ENCODE measurements at regions not wholly inside any gene's neighbourhood (a gene's known extent, or its start where the extent isn't known, plus 50 kb on each side); places are given as distances from the start of the nearest gene placed in this dataset.
A peak's percentile ranks its signal among the peaks of the same experiment; 100 is the strongest.
"Not testable (repeated sequence)": the region's sequence is repeated elsewhere in the genome, so short reads cannot be mapped to it uniquely, and the experiment has no call there.

DNA sequence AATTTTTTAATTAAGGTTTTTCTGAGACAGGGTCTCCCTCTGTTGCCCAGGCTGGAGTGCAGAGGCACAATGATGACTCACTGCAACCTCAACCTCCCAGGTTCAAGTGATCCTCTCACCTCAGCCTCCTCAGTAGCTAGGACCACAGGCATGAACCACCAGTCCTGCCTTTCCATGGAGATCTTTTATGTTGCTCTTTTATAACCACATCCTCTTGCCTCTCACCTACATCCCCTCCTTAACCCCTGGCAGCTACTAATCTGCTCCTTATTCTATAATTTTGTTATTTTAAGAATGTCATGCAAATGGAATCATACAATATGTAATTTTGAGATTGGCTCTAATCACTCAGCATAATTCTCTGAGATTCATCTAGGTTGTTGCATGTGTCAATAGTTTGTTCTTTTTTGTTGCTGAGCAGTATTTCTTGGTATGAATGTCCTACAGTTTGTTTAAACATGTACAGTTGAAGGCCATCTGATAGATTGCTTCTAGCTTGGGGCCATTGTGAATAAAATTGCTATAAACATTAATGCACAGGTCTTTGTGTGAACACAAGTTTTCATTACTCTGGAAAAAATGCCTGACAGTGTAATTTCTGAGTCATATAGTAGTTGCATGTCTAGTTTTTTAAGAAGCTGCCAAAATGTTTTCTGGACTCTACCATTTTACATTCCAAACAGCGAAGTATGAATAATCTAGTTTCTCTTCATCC lies 249.2 kb upstream of the AMIGO2 start:
- DNase-seq (no peak), ATAC-seq (no peak)
- intact Hi-C loops (cut with micrococcal nuclease), result no loop called here

- ATAC-seq, result no peak
- DNase-seq, result no peak
- intact Hi-C loops (cut with micrococcal nuclease), result no loop called here
Observed at GRCh38 chr12:47326190-47326589, 246.4 kb upstream of the AMIGO2 start.

DNA sequence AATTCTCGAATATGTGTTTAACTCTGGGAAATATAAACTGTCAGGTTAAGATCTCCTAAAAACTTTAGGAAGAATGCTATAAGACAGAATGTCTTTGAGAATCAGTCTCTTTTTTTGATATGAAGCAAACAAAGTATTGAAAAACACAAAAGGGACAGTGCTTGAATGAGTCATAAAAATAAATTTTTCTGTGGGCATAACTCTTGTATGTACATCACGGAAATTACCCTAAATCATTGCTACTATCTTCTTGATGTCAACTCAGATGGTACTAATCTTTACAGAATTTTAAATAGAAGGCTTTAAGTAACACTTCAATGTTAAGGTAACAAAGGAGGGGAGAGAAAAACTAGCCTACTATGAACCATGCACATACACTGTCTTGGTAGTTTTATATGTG lies 244.0 kb upstream of the AMIGO2 start:
- intact Hi-C loops (cut with micrococcal nuclease), result no loop called here
- ATAC-seq (no peak), DNase-seq (no peak)

DNA sequence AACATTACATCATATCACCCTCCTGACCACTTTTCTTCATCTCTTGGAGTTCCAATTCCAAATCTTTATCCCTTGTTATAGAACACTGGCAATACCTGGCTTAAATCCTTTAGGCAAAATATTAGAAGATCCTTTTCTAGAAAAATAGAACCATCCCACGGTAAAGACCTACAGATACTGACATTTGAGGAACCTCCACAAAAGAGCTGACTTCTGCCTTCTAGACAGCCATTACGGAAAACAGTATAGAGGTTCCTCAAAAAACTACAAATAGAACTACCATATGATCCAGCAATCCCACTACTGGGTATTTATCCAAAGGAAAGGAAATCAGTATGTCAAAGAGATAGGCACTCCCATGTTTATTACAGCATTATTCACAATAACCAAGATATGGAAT lies 241.7 kb upstream of the AMIGO2 start:
- ATAC-seq (no peak), DNase-seq (no peak)
- intact Hi-C loops (cut with micrococcal nuclease), result no loop called here

DNA sequence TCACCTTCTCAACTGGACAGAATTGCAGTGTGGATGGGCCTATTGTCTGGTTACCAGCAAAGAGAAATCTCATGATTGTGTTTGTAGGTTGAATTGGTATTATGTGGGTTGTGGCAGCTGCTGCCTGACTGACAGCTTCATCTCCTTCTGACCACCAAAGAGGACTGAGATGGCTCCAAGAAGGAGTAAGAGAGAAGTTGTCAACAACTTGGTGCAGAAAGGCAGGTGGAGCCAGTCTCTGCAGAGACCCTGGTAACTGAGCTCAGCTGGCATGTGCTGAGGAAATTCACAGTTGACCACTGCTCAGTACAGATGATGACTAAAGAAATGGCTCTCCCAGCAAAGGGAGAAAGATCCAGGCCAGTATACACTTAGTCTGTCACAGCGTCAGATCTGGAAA lies 240.0 kb upstream of the AMIGO2 start:
- no peak for ATAC-seq
- intact Hi-C loops (cut with micrococcal nuclease), result no loop called here
- DNase-seq, result no peak

DNA sequence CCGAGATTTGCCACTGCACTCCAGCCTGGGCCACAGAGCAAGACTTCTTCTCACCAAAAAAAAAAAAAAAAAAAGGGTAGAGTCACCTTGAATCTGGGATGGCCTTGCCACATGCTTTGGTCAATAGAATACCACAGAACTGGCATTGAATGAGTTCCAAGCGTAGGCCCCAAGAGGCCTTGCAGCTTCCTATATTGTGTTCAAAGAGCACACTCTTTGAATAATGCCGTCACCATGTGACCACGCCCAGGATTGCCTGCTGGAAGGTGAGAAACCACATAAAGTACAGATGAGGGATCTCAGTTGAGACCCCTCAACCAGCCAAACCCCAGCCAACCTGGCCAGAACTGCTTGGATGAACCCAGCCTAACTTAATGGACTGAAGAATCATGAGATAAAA lies 239.2 kb upstream of the AMIGO2 start:
- ATAC-seq, result no peak
- intact Hi-C loops (cut with micrococcal nuclease), result no loop called here
- DNase-seq, result no peak

DNA sequence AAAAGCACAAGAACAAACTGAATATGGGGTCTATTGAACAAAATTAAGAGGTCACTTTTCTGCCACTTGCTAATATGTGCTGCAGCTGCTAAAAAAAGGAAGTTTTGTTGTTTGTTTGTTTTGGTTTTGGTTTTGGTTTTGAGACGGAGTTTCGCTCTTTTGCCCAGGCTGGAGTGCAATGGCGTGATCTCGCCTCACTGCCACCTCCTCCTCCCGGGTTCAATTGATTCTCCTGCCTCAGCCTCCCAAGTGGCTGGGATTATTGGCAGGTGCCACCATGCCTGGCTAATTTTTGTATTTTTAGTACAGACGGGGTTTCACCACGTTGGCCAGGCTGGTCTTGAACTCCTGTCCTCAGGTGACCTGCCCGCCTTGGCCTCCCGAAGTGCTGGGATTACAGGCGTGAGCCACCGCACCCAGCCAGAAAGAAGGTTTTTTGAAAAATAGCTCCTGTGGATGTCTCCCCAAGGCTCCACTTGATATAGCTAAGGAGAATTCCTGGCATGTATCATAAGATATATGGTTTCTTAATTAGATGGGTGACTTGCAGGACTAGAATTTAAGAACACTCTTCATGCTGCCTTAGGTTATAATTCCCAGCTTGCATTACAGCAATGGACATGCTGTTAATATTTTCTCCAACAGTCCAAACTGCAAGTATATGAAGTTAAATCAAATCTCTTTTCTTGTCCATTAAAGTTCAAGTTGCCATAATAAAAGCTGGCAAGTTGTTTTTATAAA lies 237.6 kb upstream of the AMIGO2 start:
- ATAC-seq (no peak), DNase-seq (no peak)
- intact Hi-C loops (cut with micrococcal nuclease), result no loop called here

- DNase-seq (no peak), ATAC-seq (peak; percentile 68)
- intact Hi-C loops (cut with micrococcal nuclease), result no loop called here
Observed at GRCh38 chr12:47316609-47317049, 236.9 kb upstream of the AMIGO2 start.

DNA sequence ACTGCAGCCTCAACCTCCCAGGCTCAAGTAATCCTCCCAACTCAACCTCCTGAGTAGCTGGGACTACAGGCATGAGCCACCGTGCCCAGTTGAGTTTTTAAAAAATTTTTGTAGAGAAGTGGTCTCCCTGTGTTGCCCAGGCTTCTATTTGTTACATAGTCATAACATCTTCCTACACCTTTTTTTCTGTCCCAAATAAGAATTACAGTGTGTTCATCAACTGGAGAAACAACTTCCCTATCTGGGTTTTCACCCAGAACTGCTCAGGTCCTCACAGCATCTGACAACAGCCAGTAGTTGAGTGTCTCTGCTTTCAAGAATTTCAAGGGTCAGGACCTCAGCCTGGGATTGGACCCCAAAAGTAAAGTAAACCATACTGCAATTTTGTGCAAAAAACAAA lies 235.2 kb upstream of the AMIGO2 start:
- intact Hi-C loops (cut with micrococcal nuclease), result no loop called here
- no peak for ATAC-seq

GRCh38 chr12:47312808-47313426 lies 233.2 kb upstream of the AMIGO2 start:
- DNase-seq, result no peak
- no peak for ATAC-seq
- intact Hi-C loops (cut with micrococcal nuclease), result no loop called here

More for the DNA sequence above, 235.2 kb upstream of the AMIGO2 start:
- DNase-seq, result no peak

DNA sequence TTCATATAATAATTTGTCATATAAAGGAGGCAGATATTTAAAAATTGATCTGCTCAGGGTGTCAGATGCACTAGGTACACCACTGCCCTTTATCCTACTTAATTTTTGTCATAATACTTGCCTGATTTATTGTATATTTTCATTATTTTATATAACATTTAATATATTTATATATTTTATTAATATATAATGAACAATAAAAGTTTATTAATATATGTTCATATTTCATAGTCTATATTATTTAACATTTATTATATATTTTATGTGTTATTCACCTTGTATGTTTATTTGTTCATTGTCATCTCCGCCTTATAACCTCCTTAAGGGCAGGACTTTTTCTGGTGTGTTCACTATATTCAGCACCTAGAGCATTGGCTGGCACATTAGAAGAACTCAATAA lies 232.4 kb upstream of the AMIGO2 start:
- ATAC-seq, result no peak
- intact Hi-C loops (cut with micrococcal nuclease), result no loop called here
- DNase-seq, result no peak

DNA sequence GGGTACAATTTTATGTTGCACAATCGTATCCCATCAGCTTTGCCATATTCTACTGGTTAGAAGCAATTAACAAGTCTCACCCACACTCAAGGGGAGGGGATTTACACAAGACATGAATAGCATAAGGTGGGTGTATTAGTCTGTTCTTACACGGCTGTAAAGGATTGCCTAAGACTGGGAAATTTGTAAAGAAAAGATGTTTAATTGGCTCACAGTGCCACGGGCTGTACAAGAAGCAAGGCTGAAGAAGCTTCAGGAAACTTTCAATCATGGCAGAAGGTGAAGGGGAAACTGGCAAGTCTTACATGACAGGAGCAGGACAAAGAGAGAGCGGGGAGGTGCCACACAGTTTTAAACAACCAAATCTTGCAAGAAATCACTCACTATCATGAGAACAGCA lies 231.8 kb upstream of the AMIGO2 start:
- DNase-seq (no peak), ATAC-seq (no peak)
- intact Hi-C loops (cut with micrococcal nuclease), result no loop called here

DNA sequence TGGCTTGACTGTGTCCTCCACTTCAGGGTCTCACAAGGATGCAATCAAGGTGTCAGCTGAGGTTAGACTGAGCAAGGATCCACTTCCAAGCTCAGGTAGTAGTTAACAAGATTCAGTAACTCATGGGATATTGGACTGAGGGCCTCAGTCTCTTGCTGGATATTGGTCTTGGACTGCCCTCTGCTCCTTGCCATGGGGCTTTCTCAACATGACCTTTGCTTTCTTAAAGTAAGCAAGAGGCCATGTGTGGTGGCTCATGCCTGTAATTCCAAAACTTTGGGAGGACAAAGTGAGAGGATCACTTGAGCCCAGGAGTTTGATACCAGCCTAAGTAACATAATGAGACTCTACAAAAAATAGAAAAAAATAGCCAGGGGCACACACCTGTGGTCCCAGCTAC lies 231.3 kb upstream of the AMIGO2 start:
- intact Hi-C loops (cut with micrococcal nuclease), result no loop called here

DNA sequence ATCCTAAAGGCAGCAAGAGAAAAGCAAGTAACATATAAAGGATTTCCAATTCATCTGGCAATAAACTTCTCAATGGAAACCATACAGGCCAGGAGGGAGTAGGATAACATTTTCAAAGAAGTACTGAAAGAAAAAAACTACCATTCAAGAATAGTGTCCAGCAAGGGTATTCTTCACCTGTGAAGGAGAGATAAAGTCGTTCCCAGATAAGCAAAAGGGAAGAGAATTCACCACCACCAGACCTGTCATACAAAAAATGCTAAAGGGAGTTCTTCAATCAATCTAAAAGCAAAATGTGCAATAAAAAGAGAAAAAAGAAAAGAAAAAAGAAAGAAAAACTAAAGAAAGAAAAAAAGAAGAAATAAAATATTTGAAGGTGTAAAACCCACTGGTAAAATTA lies 228.9 kb upstream of the AMIGO2 start:
- DNase-seq, result no peak
- intact Hi-C loops (cut with micrococcal nuclease), result loop anchor here (10.0 kb wide), 1 partner anchor 274 kb away; no protein-coding TSS in a partner anchor
- ATAC-seq, result no peak

More for the DNA sequence above, 231.3 kb upstream of the AMIGO2 start:
- ATAC-seq (no peak), DNase-seq (no peak)

- ATAC-seq (peak; percentile 82), DNase-seq (no peak)
- intact Hi-C loops (cut with micrococcal nuclease), result loop anchor here (10.0 kb wide), 1 partner anchor 273 kb away; no protein-coding TSS in a partner anchor
Observed at GRCh38 chr12:47307680-47308399, 228.1 kb upstream of the AMIGO2 start.

DNA sequence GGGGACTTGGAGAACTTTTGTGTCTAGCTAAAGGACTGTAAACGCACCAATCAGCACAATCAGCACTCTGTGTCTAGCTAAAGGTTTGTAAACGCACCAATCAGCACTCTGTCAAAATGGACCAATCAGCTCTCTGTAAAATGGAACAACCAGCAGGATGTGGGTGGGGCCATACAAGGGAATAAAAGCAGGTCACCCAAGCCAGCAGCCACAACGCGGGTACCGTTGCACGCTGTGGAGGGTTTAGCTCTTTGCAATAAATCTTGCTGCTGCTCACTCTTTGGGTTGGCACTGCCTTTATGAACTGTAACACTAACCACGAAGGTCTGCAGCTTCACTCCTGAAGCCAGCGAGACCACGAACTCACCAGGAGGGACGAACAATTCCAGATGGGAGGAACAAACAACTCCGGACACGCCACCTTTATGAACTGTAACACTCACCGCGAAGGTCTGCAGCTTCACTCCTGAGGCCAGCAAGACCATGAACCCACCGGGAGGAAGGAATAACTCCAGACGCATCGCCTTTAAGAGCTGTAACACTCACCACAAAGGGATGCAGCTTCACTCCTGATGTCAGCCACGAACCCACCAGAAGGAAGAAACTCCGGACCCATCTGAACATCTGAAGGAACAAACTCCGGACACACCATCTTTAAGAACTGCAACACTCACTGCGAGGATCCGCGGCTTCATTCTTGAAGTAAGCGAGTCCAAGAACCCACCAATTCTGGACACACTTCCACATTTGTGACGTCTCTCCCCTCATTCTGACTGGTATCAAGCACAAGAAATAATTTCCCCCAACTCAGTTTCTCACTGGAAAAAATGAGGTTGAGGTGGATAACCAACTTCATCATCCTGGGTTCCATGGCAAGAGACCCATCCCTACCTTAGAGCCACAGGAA lies 227.3 kb upstream of the AMIGO2 start:
- ATAC-seq, DNase-seq: not testable (repeated sequence)
- intact Hi-C loops (cut with micrococcal nuclease), result loop anchor here (10.0 kb wide), 1 partner anchor 272 kb away; no protein-coding TSS in a partner anchor

DNA sequence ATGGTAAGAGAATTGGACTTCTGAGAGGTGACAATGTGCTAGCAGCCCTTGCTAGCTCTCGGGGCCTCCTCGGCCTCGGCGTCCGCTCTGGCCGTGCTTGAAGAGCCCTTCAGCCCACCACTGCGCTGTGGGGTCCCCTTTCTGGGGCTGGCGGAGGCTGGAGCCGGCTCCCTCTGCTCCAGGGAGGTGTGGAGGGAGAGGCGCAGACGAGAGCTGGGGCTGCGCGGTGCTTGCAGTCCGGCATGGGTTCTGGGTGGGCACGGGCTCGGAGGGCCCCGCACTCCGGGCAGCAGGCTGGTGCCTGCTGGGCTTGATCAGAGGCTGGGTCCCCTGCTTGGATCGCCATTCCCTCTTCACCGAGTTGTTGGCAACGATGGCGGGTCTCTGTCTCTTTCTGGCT lies 226.4 kb upstream of the AMIGO2 start:
- no peak for DNase-seq
- intact Hi-C loops (cut with micrococcal nuclease), result loop anchor here (10.0 kb wide), 1 partner anchor 271 kb away; no protein-coding TSS in a partner anchor
- no peak for ATAC-seq

DNA sequence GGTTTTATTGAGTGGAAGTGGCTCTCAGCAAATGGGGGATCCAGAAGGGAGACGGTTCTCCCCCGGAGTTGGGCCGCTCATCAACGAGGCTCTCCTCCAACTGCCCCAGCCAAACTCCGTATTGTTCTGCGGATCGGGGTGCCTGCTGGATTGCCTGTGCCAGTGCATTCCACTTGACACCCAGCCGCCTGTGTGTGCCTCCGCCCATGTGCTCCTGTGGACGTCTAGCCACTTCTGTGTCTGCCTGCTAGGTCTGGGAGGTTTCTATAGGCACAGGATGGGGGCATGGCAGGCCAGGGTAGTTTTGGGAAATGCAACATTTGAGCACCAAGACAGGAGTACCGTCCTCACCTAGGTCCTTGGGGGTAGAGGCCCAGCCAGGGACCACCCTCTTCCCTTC lies 225.7 kb upstream of the AMIGO2 start:
- ATAC-seq, result no peak
- intact Hi-C loops (cut with micrococcal nuclease), result loop anchor here (10.0 kb wide), 1 partner anchor 271 kb away; no protein-coding TSS in a partner anchor
- no peak for DNase-seq
